ENCODE measurements at regions not wholly inside any gene's neighbourhood (a gene's known extent, or its start where the extent isn't known, plus 50 kb on each side); places are given as distances from the start of the nearest gene placed in this dataset.

DNA sequence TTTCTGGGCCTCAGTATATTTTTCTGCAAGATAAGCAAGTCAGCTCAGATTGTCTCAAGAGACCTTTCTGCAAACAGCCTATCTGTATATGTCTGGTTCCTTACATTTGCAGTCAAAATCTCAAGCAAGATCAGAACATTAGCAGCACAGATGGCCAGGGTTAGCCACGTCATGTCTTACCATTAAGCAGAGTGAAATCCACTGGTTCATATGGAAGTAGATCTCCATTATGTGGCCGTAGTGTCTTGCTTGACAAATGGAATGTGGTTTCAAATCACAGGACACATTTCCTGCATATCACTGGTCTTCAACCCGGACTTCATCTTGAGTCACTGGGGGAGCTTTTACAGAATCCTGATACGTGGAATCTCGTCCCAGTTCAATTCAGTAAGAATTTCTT lies 500.2 kb downstream of the FBXO15 start:
- DNase-seq (ENCODE audit: low spot score in 2 of 2) = no peak
- H3K9me3 ChIP-seq = no peaks in the 10 kb centered on the region
- intact Hi-C loops (cut with DNase I) = no loop called here
- no peak for TF ChIP-seq CTCF (IDR thresholded peaks at IDR 0.05)
- H3K27ac ChIP-seq = no peak overlapping the region
- H3K4me3 ChIP-seq = no peak overlapping the region
- no peaks in the 10 kb centered on the region for H3K27me3 ChIP-seq
- H3K36me3 ChIP-seq = no peaks in the 10 kb centered on the region
- no peaks in the 10 kb centered on the region for H3K4me1 ChIP-seq

- Histone ChIP-seq H3K9me3 (no peaks in the 10 kb centered on the region), H3K4me3 (no peak overlapping the region), H3K36me3 (no peaks in the 10 kb centered on the region), H3K27me3 (no peaks in the 10 kb centered on the region), H3K27ac (no peak overlapping the region), H3K4me1 (no peaks in the 10 kb centered on the region)
- intact Hi-C loops (cut with DNase I) = no loop called here
- no peak for TF ChIP-seq CTCF (IDR thresholded peaks at IDR 0.05)
- no peak for DNase-seq (ENCODE audit: low spot score in 2 of 2)
These were observed 500.9 kb downstream of the FBXO15 start for GRCh38 chr18:73646772-73647171.

- no peak for DNase-seq (ENCODE audit: low spot score in 2 of 2)
- H3K9me3 ChIP-seq = no peaks in the 10 kb centered on the region
- no peaks in the 10 kb centered on the region for H3K4me1 ChIP-seq
- TF ChIP-seq CTCF (IDR thresholded peaks at IDR 0.05) = no peak
- no peak overlapping the region for H3K27ac ChIP-seq
- no peaks in the 10 kb centered on the region for H3K27me3 ChIP-seq
- no peak overlapping the region for H3K4me3 ChIP-seq
- intact Hi-C loops (cut with DNase I) = no loop called here
- H3K36me3 ChIP-seq = no peaks in the 10 kb centered on the region
These were observed 501.4 kb downstream of the FBXO15 start for GRCh38 chr18:73646196-73646595.

GRCh38 chr18:73645160-73645715 lies 502.4 kb downstream of the FBXO15 start:
- no peak overlapping the region for H3K4me3 ChIP-seq
- H3K9me3 ChIP-seq = no peaks in the 10 kb centered on the region
- DNase-seq (ENCODE audit: low spot score in 2 of 2) = no peak
- H3K36me3 ChIP-seq = no peaks in the 10 kb centered on the region
- TF ChIP-seq CTCF (IDR thresholded peaks at IDR 0.05) = no peak
- H3K27ac ChIP-seq = no peak overlapping the region
- H3K27me3 ChIP-seq = no peaks in the 10 kb centered on the region
- intact Hi-C loops (cut with DNase I) = no loop called here
- H3K4me1 ChIP-seq = no peaks in the 10 kb centered on the region

GRCh38 chr18:73639788-73640187 lies 507.8 kb downstream of the FBXO15 start:
- no peak overlapping the region for H3K27ac ChIP-seq
- H3K36me3 ChIP-seq = no peaks in the 10 kb centered on the region
- DNase-seq (ENCODE audit: low spot score in 2 of 2) = no peak
- no peaks in the 10 kb centered on the region for H3K27me3 ChIP-seq
- intact Hi-C loops (cut with DNase I) = no loop called here
- H3K9me3 ChIP-seq = no peaks in the 10 kb centered on the region
- H3K4me3 ChIP-seq = no peak overlapping the region
- no peak for TF ChIP-seq CTCF (IDR thresholded peaks at IDR 0.05)
- no peaks in the 10 kb centered on the region for H3K4me1 ChIP-seq

DNA sequence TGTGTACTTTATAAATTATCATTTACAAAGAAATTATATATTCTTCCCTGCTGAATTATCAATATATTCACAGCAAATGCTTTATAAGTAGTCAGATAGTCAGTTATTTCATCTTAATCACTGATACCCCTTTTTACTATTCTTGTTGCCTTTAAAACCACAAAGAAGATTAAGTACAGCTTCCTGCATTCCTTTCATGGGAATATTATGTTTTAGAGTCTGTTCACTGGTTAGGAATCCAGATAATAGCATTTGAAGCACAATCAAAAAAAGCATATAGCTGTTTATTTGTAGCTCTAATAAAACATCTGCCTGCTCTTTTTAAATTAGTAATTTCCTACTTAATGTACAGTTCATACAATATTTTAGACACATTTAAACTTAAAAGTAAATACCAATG lies 508.9 kb downstream of the FBXO15 start:
- Histone ChIP-seq H3K27ac (no peak overlapping the region), H3K4me3 (no peak overlapping the region), H3K27me3 (no peaks in the 10 kb centered on the region), H3K36me3 (no peaks in the 10 kb centered on the region), H3K4me1 (no peaks in the 10 kb centered on the region), H3K9me3 (no peaks in the 10 kb centered on the region)
- no peak for TF ChIP-seq CTCF (IDR thresholded peaks at IDR 0.05)
- no peak for DNase-seq (ENCODE audit: low spot score in 2 of 2)
- intact Hi-C loops (cut with DNase I) = no loop called here

All from ascending aorta (tissue), 2 donors.